HL-60 (cell line): ENCODE measurements at regions not wholly inside any gene's neighbourhood (a gene's known extent, or its start where the extent isn't known, plus 50 kb on each side); places are given as distances from the start of the nearest gene placed in this dataset.

Source experiments
- GABPA ChIP-seq: IDR thresholded peaks from 2 replicates; pipeline ENCODE4 v1.6.1; 2012; ENCODE audit warnings: low read depth
- POLR2AphosphoS5 ChIP-seq: IDR thresholded peaks from 2 replicates; pipeline ENCODE4 v1.6.1; 2012; ENCODE audit warnings: low read depth
- TF ChIP-seq, protein P1 (sequence below): IDR thresholded peaks from one replicate; pipeline ENCODE4 v1.5.1; 2011; ENCODE audit warnings: low read length, control low read depth, inconsistent platforms; ENCODE audit not compliant: insufficient read depth
- TF ChIP-seq, protein P2 (sequence below): IDR thresholded peaks from 2 replicates; pipeline ENCODE4 v1.6.1; 2012; ENCODE audit warnings: low read depth; ENCODE audit not compliant: insufficient replicate concordance

DNA sequence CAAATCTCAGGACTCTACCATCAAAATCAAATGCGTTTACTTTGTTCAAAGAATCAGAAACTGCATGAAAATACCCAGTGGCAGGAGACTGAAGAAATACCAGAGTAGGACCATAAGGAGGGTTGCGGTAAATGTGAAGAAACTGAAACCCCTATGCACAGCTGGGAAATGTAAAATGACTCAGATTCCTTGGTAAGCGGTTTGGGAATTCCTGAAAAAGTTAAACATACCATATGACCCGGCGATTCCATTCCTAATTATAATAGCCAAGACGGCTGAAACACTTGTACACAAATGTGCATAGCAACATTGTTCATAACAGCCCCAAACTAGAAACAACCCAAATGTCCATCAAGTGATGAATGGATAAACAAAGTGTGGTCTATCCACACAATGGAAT is 114.1 kb upstream of the GRAMD1B start:
- TF ChIP-seq, protein P1, sequence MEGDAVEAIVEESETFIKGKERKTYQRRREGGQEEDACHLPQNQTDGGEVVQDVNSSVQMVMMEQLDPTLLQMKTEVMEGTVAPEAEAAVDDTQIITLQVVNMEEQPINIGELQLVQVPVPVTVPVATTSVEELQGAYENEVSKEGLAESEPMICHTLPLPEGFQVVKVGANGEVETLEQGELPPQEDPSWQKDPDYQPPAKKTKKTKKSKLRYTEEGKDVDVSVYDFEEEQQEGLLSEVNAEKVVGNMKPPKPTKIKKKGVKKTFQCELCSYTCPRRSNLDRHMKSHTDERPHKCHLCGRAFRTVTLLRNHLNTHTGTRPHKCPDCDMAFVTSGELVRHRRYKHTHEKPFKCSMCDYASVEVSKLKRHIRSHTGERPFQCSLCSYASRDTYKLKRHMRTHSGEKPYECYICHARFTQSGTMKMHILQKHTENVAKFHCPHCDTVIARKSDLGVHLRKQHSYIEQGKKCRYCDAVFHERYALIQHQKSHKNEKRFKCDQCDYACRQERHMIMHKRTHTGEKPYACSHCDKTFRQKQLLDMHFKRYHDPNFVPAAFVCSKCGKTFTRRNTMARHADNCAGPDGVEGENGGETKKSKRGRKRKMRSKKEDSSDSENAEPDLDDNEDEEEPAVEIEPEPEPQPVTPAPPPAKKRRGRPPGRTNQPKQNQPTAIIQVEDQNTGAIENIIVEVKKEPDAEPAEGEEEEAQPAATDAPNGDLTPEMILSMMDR = no peak
- TF ChIP-seq GABPA = no peak
- TF ChIP-seq POLR2AphosphoS5 = no peak
- TF ChIP-seq, protein P2, sequence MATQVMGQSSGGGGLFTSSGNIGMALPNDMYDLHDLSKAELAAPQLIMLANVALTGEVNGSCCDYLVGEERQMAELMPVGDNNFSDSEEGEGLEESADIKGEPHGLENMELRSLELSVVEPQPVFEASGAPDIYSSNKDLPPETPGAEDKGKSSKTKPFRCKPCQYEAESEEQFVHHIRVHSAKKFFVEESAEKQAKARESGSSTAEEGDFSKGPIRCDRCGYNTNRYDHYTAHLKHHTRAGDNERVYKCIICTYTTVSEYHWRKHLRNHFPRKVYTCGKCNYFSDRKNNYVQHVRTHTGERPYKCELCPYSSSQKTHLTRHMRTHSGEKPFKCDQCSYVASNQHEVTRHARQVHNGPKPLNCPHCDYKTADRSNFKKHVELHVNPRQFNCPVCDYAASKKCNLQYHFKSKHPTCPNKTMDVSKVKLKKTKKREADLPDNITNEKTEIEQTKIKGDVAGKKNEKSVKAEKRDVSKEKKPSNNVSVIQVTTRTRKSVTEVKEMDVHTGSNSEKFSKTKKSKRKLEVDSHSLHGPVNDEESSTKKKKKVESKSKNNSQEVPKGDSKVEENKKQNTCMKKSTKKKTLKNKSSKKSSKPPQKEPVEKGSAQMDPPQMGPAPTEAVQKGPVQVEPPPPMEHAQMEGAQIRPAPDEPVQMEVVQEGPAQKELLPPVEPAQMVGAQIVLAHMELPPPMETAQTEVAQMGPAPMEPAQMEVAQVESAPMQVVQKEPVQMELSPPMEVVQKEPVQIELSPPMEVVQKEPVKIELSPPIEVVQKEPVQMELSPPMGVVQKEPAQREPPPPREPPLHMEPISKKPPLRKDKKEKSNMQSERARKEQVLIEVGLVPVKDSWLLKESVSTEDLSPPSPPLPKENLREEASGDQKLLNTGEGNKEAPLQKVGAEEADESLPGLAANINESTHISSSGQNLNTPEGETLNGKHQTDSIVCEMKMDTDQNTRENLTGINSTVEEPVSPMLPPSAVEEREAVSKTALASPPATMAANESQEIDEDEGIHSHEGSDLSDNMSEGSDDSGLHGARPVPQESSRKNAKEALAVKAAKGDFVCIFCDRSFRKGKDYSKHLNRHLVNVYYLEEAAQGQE = no peak
